Naive B cell (primary cell): ENCODE measurements at regions not wholly inside any gene's neighbourhood (a gene's known extent, or its start where the extent isn't known, plus 50 kb on each side); places are given as distances from the start of the nearest gene placed in this dataset.

ENCODE experiments used
- ATAC-seq, 2 donors: fragments of 150-1000 bp; cut with Tn5 transposase; 2 replicates each; pipeline ENCODE4 v1.10.0; 2021; ENCODE audit warnings: low read depth in 2 of 2, mild to moderate bottlenecking in 2 of 2, moderate library complexity in 2 of 2
- DNase-seq: peaks from one replicate; pipeline ENCODE4 v3.0.0; 2022
- H3K27ac Mint-ChIP-seq, 6 donors: one replicate each; pipeline ENCODE4 v1.8.0; 2020 to 2022; ENCODE audit warnings: mild to moderate bottlenecking in 6 of 6, mixed read lengths in 6 of 6, moderate library complexity in 5 of 6, inconsistent platforms in 2 of 6
- H3K27me3 Mint-ChIP-seq, 3 donors: one replicate each; pipeline ENCODE4 v1.8.0; 2021 to 2022; ENCODE audit warnings: mixed read lengths in 3 of 3, mild to moderate bottlenecking in 1 of 3
- H3K36me3 Mint-ChIP-seq, 2 donors: one replicate each; pipeline ENCODE4 v1.8.0; 2020 to 2022; ENCODE audit warnings: mixed read lengths in 2 of 2, inconsistent platforms in 1 of 2, mild to moderate bottlenecking in 1 of 2
- H3K4me1 Mint-ChIP-seq, 3 donors: one replicate each; pipeline ENCODE4 v1.8.0; 2020 to 2022; ENCODE audit warnings: mixed read lengths in 3 of 3, inconsistent platforms in 1 of 3, mild to moderate bottlenecking in 1 of 3, moderate library complexity in 1 of 3
- H3K4me3 Mint-ChIP-seq, 8 donors: one replicate each; pipeline ENCODE4 v1.8.0; 2020 to 2022; ENCODE audit warnings: mild to moderate bottlenecking in 8 of 8, mixed read lengths in 8 of 8, moderate library complexity in 8 of 8, inconsistent platforms in 2 of 8
- H3K9me3 Mint-ChIP-seq, 7 donors: one replicate each; pipeline ENCODE4 v1.8.0; 2020 to 2022; ENCODE audit warnings: mixed read lengths in 7 of 7, mild to moderate bottlenecking in 5 of 7, inconsistent platforms in 2 of 7, moderate library complexity in 1 of 7

DNA sequence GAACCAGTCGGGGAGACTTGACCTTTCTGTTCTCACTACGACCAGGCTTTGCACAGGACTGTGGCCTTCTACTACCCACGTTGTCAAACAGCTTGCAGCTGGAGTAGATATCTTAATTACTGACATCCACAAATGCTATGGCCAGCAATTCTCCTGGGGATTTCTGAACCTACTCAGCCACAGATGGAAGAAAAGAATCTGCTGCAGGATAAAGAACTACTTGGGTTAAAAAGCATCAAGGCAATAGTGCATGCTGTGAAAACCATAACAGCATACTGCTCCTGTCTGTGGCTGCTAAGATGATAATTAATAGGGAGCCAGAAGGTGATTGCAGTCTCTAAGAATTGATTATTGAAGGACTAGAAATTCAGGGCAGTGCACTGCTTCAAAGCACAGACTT is 859.2 kb upstream of the SEMA6D start:
- ATAC-seq (no peak), DNase-seq (no peak)
- Mint-ChIP-seq H3K4me3 (no peak overlapping the region), H3K9me3 (peaks cover 0 to 17% (median 8%) of the 10 kb centered on the region in 7 donors), H3K27me3 (no peaks in the 10 kb centered on the region), H3K36me3 (no peaks in the 10 kb centered on the region), H3K27ac (no peak overlapping the region), H3K4me1 (no peaks in the 10 kb centered on the region)

GRCh38 chr15:46861796-46862195 is 855.5 kb upstream of the SEMA6D start:
- ATAC-seq, result no peak
- no peaks in the 10 kb centered on the region for H3K36me3 Mint-ChIP-seq

GRCh38 chr15:46865155-46865554 is 852.1 kb upstream of the SEMA6D start:
- no peaks in the 10 kb centered on the region for H3K4me1 Mint-ChIP-seq
- ATAC-seq (no peak), DNase-seq (no peak)
- peaks cover 0 to 12% (median 7%) of the 10 kb centered on the region in 7 donors for H3K9me3 Mint-ChIP-seq
- H3K4me3 Mint-ChIP-seq, result no peak overlapping the region
- no peaks in the 10 kb centered on the region for H3K27me3 Mint-ChIP-seq
- no peaks in the 10 kb centered on the region for H3K36me3 Mint-ChIP-seq
- H3K27ac Mint-ChIP-seq, result no peak overlapping the region

More at GRCh38 chr15:46861796-46862195, 855.5 kb upstream of the SEMA6D start:
- no peak overlapping the region for H3K27ac Mint-ChIP-seq
- no peak for DNase-seq
- H3K4me3 Mint-ChIP-seq, result no peak overlapping the region
- peaks cover 0 to 12% (median 7%) of the 10 kb centered on the region in 7 donors for H3K9me3 Mint-ChIP-seq
- H3K27me3 Mint-ChIP-seq, result no peaks in the 10 kb centered on the region
- H3K4me1 Mint-ChIP-seq, result no peaks in the 10 kb centered on the region

DNA sequence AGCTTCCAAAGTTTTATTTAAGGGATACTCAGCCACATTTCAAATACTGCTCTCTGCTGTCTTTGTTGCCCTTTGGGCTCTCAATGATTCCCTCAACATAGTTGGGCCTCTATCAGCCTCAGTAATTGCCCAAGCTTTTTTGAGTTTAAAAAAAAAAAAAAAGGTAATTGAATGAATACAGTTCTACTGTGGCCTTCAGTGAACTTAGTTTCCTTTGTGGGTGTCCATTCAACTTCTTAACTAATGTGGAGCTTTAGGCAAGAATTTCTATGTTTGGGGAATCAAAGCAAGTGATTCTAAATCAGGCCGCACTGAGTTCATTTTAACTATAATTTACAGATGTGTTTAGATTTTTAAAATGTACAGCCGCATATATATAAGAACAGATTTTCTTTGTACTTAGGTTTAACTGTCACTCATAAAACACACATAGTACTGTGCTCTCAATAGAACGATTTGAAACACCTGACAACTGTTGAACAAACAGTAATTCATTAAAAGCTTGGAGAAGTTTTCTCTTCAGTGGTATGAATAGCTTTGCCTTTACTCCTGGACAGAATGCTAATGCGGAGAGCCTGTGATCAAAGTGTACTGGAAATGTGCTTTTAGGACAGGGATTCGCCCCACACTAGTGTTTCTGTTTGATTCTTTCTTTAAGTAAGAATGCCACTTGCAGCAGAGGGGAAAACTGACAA is 844.9 kb upstream of the SEMA6D start:
- ATAC-seq (no peak), DNase-seq (no peak)
- H3K4me3 Mint-ChIP-seq, result no peak overlapping the region
- H3K9me3 Mint-ChIP-seq, result peaks cover 0 to 9% (median 0%) of the 10 kb centered on the region in 7 donors
- no peak overlapping the region for H3K27ac Mint-ChIP-seq
- no peaks in the 10 kb centered on the region for H3K4me1 Mint-ChIP-seq
- H3K27me3 Mint-ChIP-seq, result no peaks in the 10 kb centered on the region
- no peaks in the 10 kb centered on the region for H3K36me3 Mint-ChIP-seq

GRCh38 chr15:46872981-46873330 is 844.3 kb upstream of the SEMA6D start:
- Mint-ChIP-seq H3K4me3 (no peak overlapping the region), H3K36me3 (no peaks in the 10 kb centered on the region), H3K9me3 (peaks cover 0 to 11% (median 0%) of the 10 kb centered on the region in 7 donors), H3K4me1 (no peaks in the 10 kb centered on the region), H3K27me3 (no peaks in the 10 kb centered on the region), H3K27ac (no peak overlapping the region)
- DNase-seq (no peak), ATAC-seq (no peak)

- no peak for DNase-seq
- no peaks in the 10 kb centered on the region for H3K36me3 Mint-ChIP-seq
- no peak overlapping the region for H3K27ac Mint-ChIP-seq
- no peaks in the 10 kb centered on the region for H3K4me1 Mint-ChIP-seq
- H3K27me3 Mint-ChIP-seq, result no peaks in the 10 kb centered on the region
- no peak for ATAC-seq
- peaks cover 5 to 22% (median 12%) of the 10 kb centered on the region in 7 donors for H3K9me3 Mint-ChIP-seq
- no peak overlapping the region for H3K4me3 Mint-ChIP-seq
Measured at GRCh38 chr15:46879032-46879770, 838.1 kb upstream of the SEMA6D start.

DNA sequence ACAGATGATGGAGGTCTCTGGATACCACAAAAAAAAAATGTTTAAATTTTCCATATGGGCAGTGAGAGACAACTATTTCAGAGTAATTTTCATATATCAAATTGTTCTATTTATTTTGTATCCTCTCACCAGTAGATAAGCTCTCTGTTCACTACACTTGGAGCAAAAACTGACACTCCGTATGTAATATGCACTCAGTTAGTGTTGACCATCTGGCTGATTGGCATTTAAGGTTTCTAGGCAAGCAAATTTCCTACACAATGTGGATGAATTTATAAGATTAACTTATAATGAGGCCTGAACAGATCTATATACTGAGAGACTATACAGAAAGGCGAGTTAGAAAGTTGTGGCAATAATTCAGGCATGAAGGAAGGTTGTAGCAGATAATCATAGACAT is 836.5 kb upstream of the SEMA6D start:
- peaks cover 5 to 22% (median 12%) of the 10 kb centered on the region in 7 donors for H3K9me3 Mint-ChIP-seq
- H3K27ac Mint-ChIP-seq, result no peak overlapping the region
- DNase-seq, result no peak
- ATAC-seq, result no peak
- no peak overlapping the region for H3K4me3 Mint-ChIP-seq
- H3K36me3 Mint-ChIP-seq, result no peaks in the 10 kb centered on the region
- no peaks in the 10 kb centered on the region for H3K27me3 Mint-ChIP-seq
- no peaks in the 10 kb centered on the region for H3K4me1 Mint-ChIP-seq

DNA sequence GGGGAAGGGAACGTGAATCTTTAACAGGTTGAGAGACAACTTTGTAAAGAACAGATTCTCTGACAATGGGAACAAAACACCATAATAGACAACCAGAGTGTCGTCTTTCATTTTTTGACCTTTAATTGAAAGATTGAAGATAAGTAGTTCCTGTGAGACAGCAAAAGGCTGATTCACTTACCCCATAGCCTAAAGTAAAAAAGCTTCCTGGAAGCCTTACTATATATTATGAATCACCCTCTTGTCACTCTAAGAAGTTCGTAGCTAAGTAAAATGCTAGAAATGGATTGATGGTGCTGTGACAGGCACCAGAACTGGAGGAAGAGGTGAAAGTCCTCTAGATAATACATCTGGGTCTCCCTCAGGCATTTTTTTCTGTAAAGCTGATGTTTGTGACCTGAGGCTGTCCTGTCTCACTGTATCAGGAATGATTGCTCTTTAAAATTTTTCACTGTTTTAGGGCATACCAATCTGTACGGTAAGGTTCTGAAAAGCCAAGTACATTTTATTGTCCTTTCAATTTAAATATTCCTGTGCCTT is 824.6 kb upstream of the SEMA6D start:
- no peaks in the 10 kb centered on the region for H3K36me3 Mint-ChIP-seq
- H3K27ac Mint-ChIP-seq, result no peak overlapping the region
- DNase-seq (no peak), ATAC-seq (no peak)
- H3K4me1 Mint-ChIP-seq, result no peaks in the 10 kb centered on the region
- no peaks in the 10 kb centered on the region for H3K27me3 Mint-ChIP-seq
- H3K4me3 Mint-ChIP-seq, result no peak overlapping the region
- peaks cover 0 to 11% (median 6%) of the 10 kb centered on the region in 7 donors for H3K9me3 Mint-ChIP-seq

- Mint-ChIP-seq H3K27ac (no peak overlapping the region), H3K36me3 (no peaks in the 10 kb centered on the region), H3K9me3 (peaks cover 0 to 11% (median 4%) of the 10 kb centered on the region in 7 donors), H3K4me1 (no peaks in the 10 kb centered on the region), H3K4me3 (no peak overlapping the region), H3K27me3 (no peaks in the 10 kb centered on the region)
- DNase-seq, result no peak
- no peak for ATAC-seq
Measured at GRCh38 chr15:46894644-46895043, 822.7 kb upstream of the SEMA6D start.

GRCh38 chr15:46897266-46897665 is 820.0 kb upstream of the SEMA6D start:
- Mint-ChIP-seq H3K4me3 (no peak overlapping the region), H3K27me3 (no peaks in the 10 kb centered on the region), H3K9me3 (peaks cover 0 to 20% (median 7%) of the 10 kb centered on the region in 7 donors), H3K4me1 (no peaks in the 10 kb centered on the region), H3K27ac (no peak overlapping the region), H3K36me3 (no peaks in the 10 kb centered on the region)
- ATAC-seq (no peak), DNase-seq (no peak)

DNA sequence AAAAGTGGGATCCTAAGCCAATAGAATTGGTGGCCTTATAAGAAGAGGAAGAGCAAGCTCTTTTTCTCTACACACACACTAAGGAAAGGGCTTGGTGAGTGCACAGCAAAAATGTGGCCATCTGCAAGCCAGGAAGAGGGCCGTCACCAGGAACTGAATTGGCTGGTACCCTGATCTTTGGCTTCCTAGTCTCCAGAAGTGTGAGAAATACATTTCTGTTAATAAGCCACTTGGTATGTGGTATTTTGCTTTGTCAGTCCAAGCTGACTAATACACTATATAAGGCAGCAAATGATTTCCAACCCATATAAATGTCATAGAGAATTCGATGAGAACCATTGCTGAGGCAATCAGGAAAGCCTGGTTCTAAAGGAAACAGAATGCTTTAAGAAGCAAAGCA is 816.3 kb upstream of the SEMA6D start:
- Mint-ChIP-seq H3K4me3 (no peak overlapping the region), H3K27ac (no peak overlapping the region), H3K36me3 (no peaks in the 10 kb centered on the region), H3K27me3 (no peaks in the 10 kb centered on the region), H3K4me1 (no peaks in the 10 kb centered on the region), H3K9me3 (peaks cover 0 to 9% (median 3%) of the 10 kb centered on the region in 7 donors)
- DNase-seq, result no peak
- no peak for ATAC-seq

- no peaks in the 10 kb centered on the region for H3K27me3 Mint-ChIP-seq
Measured at GRCh38 chr15:46917721-46918252, 799.5 kb upstream of the SEMA6D start.

GRCh38 chr15:46918462-46919140 is 798.7 kb upstream of the SEMA6D start:
- H3K9me3 Mint-ChIP-seq, result peaks cover 0 to 13% (median 3%) of the 10 kb centered on the region in 7 donors
- no peak for ATAC-seq
- H3K36me3 Mint-ChIP-seq, result no peaks in the 10 kb centered on the region

More at GRCh38 chr15:46917721-46918252, 799.5 kb upstream of the SEMA6D start:
- H3K4me1 Mint-ChIP-seq, result no peaks in the 10 kb centered on the region
- H3K36me3 Mint-ChIP-seq, result no peaks in the 10 kb centered on the region
- peaks cover 0 to 8% (median 3%) of the 10 kb centered on the region in 7 donors for H3K9me3 Mint-ChIP-seq
- no peak overlapping the region for H3K4me3 Mint-ChIP-seq
- H3K27ac Mint-ChIP-seq, result no peak overlapping the region
- no peak for ATAC-seq
- no peak for DNase-seq

More at GRCh38 chr15:46918462-46919140, 798.7 kb upstream of the SEMA6D start:
- Mint-ChIP-seq H3K4me3 (no peak overlapping the region), H3K4me1 (no peaks in the 10 kb centered on the region), H3K27ac (no peak overlapping the region), H3K27me3 (no peaks in the 10 kb centered on the region)
- no peak for DNase-seq
